ENCODE measurements at regions not wholly inside any gene's neighbourhood (a gene's known extent, or its start where the extent isn't known, plus 50 kb on each side); places are given as distances from the start of the nearest gene placed in this dataset.

DNA sequence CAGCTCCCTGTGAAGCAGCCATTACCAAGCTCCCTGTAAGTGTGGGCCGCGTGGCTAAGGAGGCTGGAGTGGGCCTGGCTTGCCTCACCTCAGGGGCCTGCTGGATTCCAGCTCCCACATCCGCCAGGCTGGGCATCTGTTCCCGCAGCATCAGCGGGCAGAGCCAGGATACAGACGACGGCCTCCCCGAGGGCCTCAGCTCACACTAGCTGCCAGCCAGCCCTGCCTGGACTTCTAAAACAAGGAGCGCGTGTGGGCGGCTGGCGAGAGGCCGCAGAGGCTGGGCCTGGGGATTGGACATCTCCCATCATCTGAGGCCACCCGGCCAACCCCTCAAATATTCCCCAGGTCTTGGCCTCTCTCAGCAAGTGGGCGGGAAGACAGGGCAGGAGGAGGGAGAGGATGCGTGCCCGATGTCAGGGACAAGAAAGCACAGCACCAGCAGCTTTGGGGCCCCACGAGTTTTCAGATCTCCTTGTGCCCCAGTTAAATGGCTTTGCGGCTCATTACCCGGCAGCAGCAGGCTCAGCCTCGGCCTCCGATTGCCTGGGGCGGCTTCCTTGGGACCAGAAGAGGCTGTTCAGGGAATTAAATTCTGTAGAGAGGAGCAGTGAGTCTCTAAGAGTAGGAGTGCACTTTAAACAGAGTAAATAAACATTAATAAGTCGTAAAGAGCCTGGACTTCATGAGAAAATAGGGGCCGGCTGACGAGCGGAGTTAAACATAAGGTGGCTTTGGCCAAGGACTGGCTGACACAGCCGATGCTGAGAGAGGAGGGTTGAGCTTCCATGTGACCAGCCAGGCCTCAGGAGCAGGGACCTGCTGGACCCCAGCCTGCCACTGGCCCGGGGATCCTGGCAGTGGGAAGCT lies 208.9 kb upstream of the C1orf174 start:
- no peak for TF ChIP-seq YY1 (IDR thresholded peaks at IDR 0.05)
- no peak for TF ChIP-seq FOXA1 (IDR thresholded peaks at IDR 0.05)
- TF ChIP-seq CTCF (IDR thresholded peaks at IDR 0.05; ENCODE audit: low read depth, low read length, missing input control) = no peak
- no peak for TF ChIP-seq TAF1 (conservative IDR thresholded peaks at IDR 0.05)
- no peak for TF ChIP-seq ATF3 (IDR thresholded peaks at IDR 0.05)
- TF ChIP-seq RAD21 (IDR thresholded peaks at IDR 0.05) = no peak
- no peak for TF ChIP-seq SP1 (IDR thresholded peaks at IDR 0.05)
- TF ChIP-seq REST (IDR thresholded peaks at IDR 0.05) = no peak
- TF ChIP-seq, protein P1, sequence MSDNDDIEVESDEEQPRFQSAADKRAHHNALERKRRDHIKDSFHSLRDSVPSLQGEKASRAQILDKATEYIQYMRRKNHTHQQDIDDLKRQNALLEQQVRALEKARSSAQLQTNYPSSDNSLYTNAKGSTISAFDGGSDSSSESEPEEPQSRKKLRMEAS (IDR thresholded peaks at IDR 0.05) = no peak
